Neural progenitor cell (in vitro differentiated cells): ENCODE measurements at regions not wholly inside any gene's neighbourhood (a gene's known extent, or its start where the extent isn't known, plus 50 kb on each side); places are given as distances from the start of the nearest gene placed in this dataset.

Experiments used
- DNase-seq: peaks from one replicate; pipeline ENCODE4 v3.0.0-alpha.2; 2016; ENCODE audit warnings: low spot score
- H2AFZ ChIP-seq: fragments of 200-600 bp; sonication (generic); replicated peaks from 2 replicates; pipeline ENCODE4 v1.6.1; 2016; ENCODE audit warnings: antibody characterized with exemption
- H3F3A ChIP-seq: fragments of 200-600 bp; sonication (generic); 2 replicates; pipeline ENCODE4 v1.6.1; 2016; ENCODE audit warnings: antibody characterized with exemption, low read depth
- H3K27ac ChIP-seq: fragments of 200-600 bp; sonication (generic); 2 replicates; pipeline ENCODE4 v1.5.1; 2016; ENCODE audit warnings: mild to moderate bottlenecking
- H3K27me3 ChIP-seq: fragments of 200-600 bp; sonication (generic); 2 replicates; pipeline ENCODE4 v1.6.1; 2016; ENCODE audit warnings: mild to moderate bottlenecking, moderate library complexity
- H3K36me3 ChIP-seq: fragments of 200-600 bp; sonication (generic); 2 replicates; pipeline ENCODE4 v1.5.1; 2016
- H3K4me1 ChIP-seq: fragments of 200-600 bp; sonication (generic); 2 replicates; pipeline ENCODE4 v1.6.1; 2016; ENCODE audit warnings: mixed run types
- H3K4me2 ChIP-seq: fragments of 200-600 bp; sonication (generic); 2 replicates; pipeline ENCODE4 v1.6.1; 2016
- H3K4me3 ChIP-seq: fragments of 200-600 bp; sonication (generic); 2 replicates; pipeline ENCODE4 v1.5.1; 2016
- H3K79me2 ChIP-seq: fragments of 200-600 bp; sonication (generic); 2 replicates; pipeline ENCODE4 v1.6.1; 2016; ENCODE audit warnings: low read depth
- H3K9ac ChIP-seq: fragments of 200-600 bp; sonication (generic); 2 replicates; pipeline ENCODE4 v1.6.1; 2016
- H3K9me3 ChIP-seq: fragments of 200-600 bp; sonication (generic); 2 replicates; pipeline ENCODE4 v1.5.1; 2016; ENCODE audit warnings: low read depth
- H4K20me1 ChIP-seq: fragments of 200-600 bp; sonication (generic); 2 replicates; pipeline ENCODE4 v1.6.1; 2016; ENCODE audit warnings: low read depth
- H3K27ac Mint-ChIP-seq: 3 replicates; pipeline ENCODE4 v1.8.0; 2021; ENCODE audit warnings: mixed read lengths
- H3K27me3 Mint-ChIP-seq: 2 replicates; pipeline ENCODE4 v1.8.0; 2022; ENCODE audit warnings: low read depth, mild to moderate bottlenecking, inconsistent platforms, moderate library complexity, mixed read lengths; ENCODE audit not compliant: insufficient read depth
- H3K36me3 Mint-ChIP-seq: 3 replicates; pipeline ENCODE4 v1.8.0; 2021; ENCODE audit warnings: mixed read lengths
- H3K4me1 Mint-ChIP-seq: 3 replicates; pipeline ENCODE4 v1.8.0; 2021; ENCODE audit warnings: mixed read lengths
- H3K4me3 Mint-ChIP-seq: 3 replicates; pipeline ENCODE4 v1.8.0; 2021; ENCODE audit warnings: mild to moderate bottlenecking, moderate library complexity, mixed read lengths
- H3K9me3 Mint-ChIP-seq: 3 replicates; pipeline ENCODE4 v1.8.0; 2020; ENCODE audit warnings: mixed read lengths
- CTCF ChIP-seq: fragments of 200-600 bp; sonication (generic); IDR thresholded peaks from 2 replicates; pipeline ENCODE4 v1.5.1; 2017; ENCODE audit warnings: antibody characterized with exemption, mild to moderate bottlenecking
- EZH2 ChIP-seq: fragments of 200-600 bp; sonication (generic); IDR thresholded peaks from 2 replicates; pipeline ENCODE4 v1.6.1; 2017; ENCODE audit warnings: antibody characterized with exemption, mild to moderate bottlenecking, moderate library complexity
- EZH2phosphoT487 ChIP-seq: fragments of 200-600 bp; sonication (generic); IDR thresholded peaks from 2 replicates; pipeline ENCODE4 v1.6.1; 2017; ENCODE audit warnings: antibody characterized with exemption

- no peaks in the 10 kb centered on the region for H3K27me3 ChIP-seq
- no peaks in the 10 kb centered on the region for H4K20me1 ChIP-seq
- peaks cover 38% of the 10 kb centered on the region for H3K9me3 Mint-ChIP-seq
- H3K9ac ChIP-seq: no peak overlapping the region
- no peak overlapping the region for H3K27ac Mint-ChIP-seq
- no peak overlapping the region for H2AFZ ChIP-seq
- TF ChIP-seq EZH2phosphoT487: no peak
- TF ChIP-seq CTCF: no peak
- TF ChIP-seq EZH2: no peak
- H3K4me3 ChIP-seq: no peak overlapping the region
- H3K4me2 ChIP-seq: no peak overlapping the region
- no peak overlapping the region for H3K27ac ChIP-seq
- H3K4me1 ChIP-seq: no peaks in the 10 kb centered on the region
- peaks cover 2% of the 10 kb centered on the region for H3K27me3 Mint-ChIP-seq
- H3K36me3 Mint-ChIP-seq: no peaks in the 10 kb centered on the region
- H3K4me3 Mint-ChIP-seq: no peak overlapping the region
- H3K4me1 Mint-ChIP-seq: no peaks in the 10 kb centered on the region
- no peaks in the 10 kb centered on the region for H3F3A ChIP-seq
- H3K36me3 ChIP-seq: no peaks in the 10 kb centered on the region
- no peak for DNase-seq
- H3K79me2 ChIP-seq: no peaks in the 10 kb centered on the region
- peaks cover 4% of the 10 kb centered on the region for H3K9me3 ChIP-seq
Observed at GRCh38 chr5:135678640-135679268, 100.0 kb upstream of the CXCL14 start.

- TF ChIP-seq EZH2phosphoT487 (no peak), EZH2 (no peak), CTCF (no peak)
- no peak for DNase-seq
- H3F3A ChIP-seq: no peaks in the 10 kb centered on the region
- no peaks in the 10 kb centered on the region for H3K9me3 ChIP-seq
- H3K4me1 Mint-ChIP-seq: no peaks in the 10 kb centered on the region
- no peaks in the 10 kb centered on the region for H3K4me1 ChIP-seq
- no peaks in the 10 kb centered on the region for H3K36me3 ChIP-seq
- H3K27ac Mint-ChIP-seq: no peak overlapping the region
- H3K4me3 Mint-ChIP-seq: no peak overlapping the region
- peaks cover 7% of the 10 kb centered on the region for H3K9me3 Mint-ChIP-seq
- H2AFZ ChIP-seq: no peak overlapping the region
- H3K27ac ChIP-seq: no peak overlapping the region
- no peaks in the 10 kb centered on the region for H3K79me2 ChIP-seq
- no peak overlapping the region for H3K4me2 ChIP-seq
- H3K27me3 ChIP-seq: no peaks in the 10 kb centered on the region
- no peak overlapping the region for H3K4me3 ChIP-seq
- H4K20me1 ChIP-seq: no peaks in the 10 kb centered on the region
- H3K27me3 Mint-ChIP-seq: peaks cover 4% of the 10 kb centered on the region
- no peaks in the 10 kb centered on the region for H3K36me3 Mint-ChIP-seq
- no peak overlapping the region for H3K9ac ChIP-seq
Observed at GRCh38 chr5:135671966-135672365, 93.2 kb upstream of the CXCL14 start.

- Histone ChIP-seq H3K27ac (no peak overlapping the region), H3K36me3 (no peaks in the 10 kb centered on the region), H3K4me2 (no peak overlapping the region), H3K79me2 (no peaks in the 10 kb centered on the region), H2AFZ (no peak overlapping the region), H3F3A (no peaks in the 10 kb centered on the region), H3K27me3 (no peaks in the 10 kb centered on the region), H3K9me3 (no peaks in the 10 kb centered on the region), H3K4me1 (no peaks in the 10 kb centered on the region), H4K20me1 (no peaks in the 10 kb centered on the region), H3K9ac (no peak overlapping the region), H3K4me3 (no peak overlapping the region)
- DNase-seq: no peak
- Mint-ChIP-seq H3K9me3 (peaks cover 2% of the 10 kb centered on the region), H3K27ac (no peak overlapping the region), H3K36me3 (no peaks in the 10 kb centered on the region), H3K27me3 (peaks cover 4% of the 10 kb centered on the region), H3K4me1 (no peaks in the 10 kb centered on the region), H3K4me3 (no peak overlapping the region)
- TF ChIP-seq EZH2phosphoT487 (no peak), CTCF (no peak), EZH2 (no peak)
Observed at GRCh38 chr5:135671052-135671705, 92.4 kb upstream of the CXCL14 start.
